ENCODE measurements at regions not wholly inside any gene's neighbourhood (a gene's known extent, or its start where the extent isn't known, plus 50 kb on each side); places are given as distances from the start of the nearest gene placed in this dataset.

- no peaks in the 10 kb centered on the region for H3K27me3 ChIP-seq (ENCODE audit: control insufficient read depth in 4 of 4, insufficient read depth in 4 of 4, low read length in 3 of 4)
These were observed 267.3 kb downstream of the LRATD1 start for GRCh38 chr2:14899621-14900414.

GRCh38 chr2:14901737-14902136 is 269.2 kb downstream of the LRATD1 start:
- WGBS = 85% methylated on average over 3 of the region's 3 CpGs
- Histone ChIP-seq H3K4me3 (ENCODE audit: low read depth in 1 of 3, low read length in 3 of 3) (no peak overlapping the region), H3K27me3 (ENCODE audit: control insufficient read depth in 4 of 4, insufficient read depth in 4 of 4, low read length in 3 of 4) (no peaks in the 10 kb centered on the region), H3K9me3 (ENCODE audit: control insufficient read depth in 4 of 4, low read length in 3 of 4) (no peaks in the 10 kb centered on the region), H3K36me3 (ENCODE audit: control insufficient read depth in 4 of 4, insufficient read depth in 3 of 4, low read depth in 1 of 4, low read length in 3 of 4) (no peaks in the 10 kb centered on the region), H3K9ac (ENCODE audit: low read depth in 1 of 2, low read length in 2 of 2) (no peak overlapping the region), H3K27ac (ENCODE audit: low read depth in 1 of 2, low read length in 2 of 2) (no peak overlapping the region), H3K4me1 (ENCODE audit: control insufficient read depth in 4 of 4, insufficient read depth in 4 of 4, low read length in 3 of 4) (no peaks in the 10 kb centered on the region)
- no peak for DNase-seq (ENCODE audit: low spot score)
- TF ChIP-seq JUND (IDR thresholded peaks at IDR 0.05) (no peak), TAF1 (conservative IDR thresholded peaks at IDR 0.05) (no peak), CTCF (IDR thresholded peaks at IDR 0.05; ENCODE audit: low read depth, low read length, missing input control) (no peak), RAD21 (IDR thresholded peaks at IDR 0.05) (no peak), HNF4A (conservative IDR thresholded peaks at IDR 0.05) (no peak)

More at GRCh38 chr2:14899621-14900414, 267.3 kb downstream of the LRATD1 start:
- Histone ChIP-seq H3K36me3 (ENCODE audit: control insufficient read depth in 4 of 4, insufficient read depth in 3 of 4, low read depth in 1 of 4, low read length in 3 of 4) (no peaks in the 10 kb centered on the region), H3K9me3 (ENCODE audit: control insufficient read depth in 4 of 4, low read length in 3 of 4) (no peaks in the 10 kb centered on the region), H3K9ac (ENCODE audit: low read depth in 1 of 2, low read length in 2 of 2) (no peak overlapping the region), H3K4me3 (ENCODE audit: low read depth in 1 of 3, low read length in 3 of 3) (no peak overlapping the region), H3K4me1 (ENCODE audit: control insufficient read depth in 4 of 4, insufficient read depth in 4 of 4, low read length in 3 of 4) (no peaks in the 10 kb centered on the region), H3K27ac (ENCODE audit: low read depth in 1 of 2, low read length in 2 of 2) (no peak overlapping the region)
- TF ChIP-seq JUND (IDR thresholded peaks at IDR 0.05) = no peak
- DNase-seq (ENCODE audit: low spot score) = no peak
- 69% methylated on average over 4 of the region's 4 CpGs for WGBS

GRCh38 chr2:14902953-14903352 is 270.4 kb downstream of the LRATD1 start:
- no peaks in the 10 kb centered on the region for H3K27me3 ChIP-seq (ENCODE audit: control insufficient read depth in 4 of 4, insufficient read depth in 4 of 4, low read length in 3 of 4)
- TF ChIP-seq GABPA (IDR thresholded peaks at IDR 0.05 in 1 of 2, conservative IDR thresholded peaks at IDR 0.05 in 1 of 2) (no peak), RAD21 (IDR thresholded peaks at IDR 0.05) (no peak), EGR1 (IDR thresholded peaks at IDR 0.05; ENCODE audit: low read depth in 2 of 2) (no peak), ZBTB33 (IDR thresholded peaks at IDR 0.05) (no peak), REST (IDR thresholded peaks at IDR 0.05) (no peak), FOXA2 (IDR thresholded peaks at IDR 0.05) (no peak), YY1 (IDR thresholded peaks at IDR 0.05) (no peak), RXRA (IDR thresholded peaks at IDR 0.05) (no peak), TAF1 (conservative IDR thresholded peaks at IDR 0.05) (no peak), NR2F2 (IDR thresholded peaks at IDR 0.05) (no peak), HNF4G (IDR thresholded peaks at IDR 0.05) (no peak)
- H3K4me3 ChIP-seq (ENCODE audit: low read depth in 1 of 3, low read length in 3 of 3) = no peak overlapping the region
- no peak overlapping the region for H3K9ac ChIP-seq (ENCODE audit: low read depth in 1 of 2, low read length in 2 of 2)
- no peak for DNase-seq (ENCODE audit: low spot score)
- H3K4me1 ChIP-seq (ENCODE audit: control insufficient read depth in 4 of 4, insufficient read depth in 4 of 4, low read length in 3 of 4) = no peaks in the 10 kb centered on the region
- WGBS = 80% methylated on average over 1 of the region's 1 CpG
- H3K9me3 ChIP-seq (ENCODE audit: control insufficient read depth in 4 of 4, low read length in 3 of 4) = no peaks in the 10 kb centered on the region
- H3K36me3 ChIP-seq (ENCODE audit: control insufficient read depth in 4 of 4, insufficient read depth in 3 of 4, low read depth in 1 of 4, low read length in 3 of 4) = no peaks in the 10 kb centered on the region
- no peak overlapping the region for H3K27ac ChIP-seq (ENCODE audit: low read depth in 1 of 2, low read length in 2 of 2)

All from liver (tissue), 8 donors.